ENCODE measurements at regions not wholly inside any gene's neighbourhood (a gene's known extent, or its start where the extent isn't known, plus 50 kb on each side); places are given as distances from the start of the nearest gene placed in this dataset.
A peak's percentile ranks its signal among the peaks of the same experiment; 100 is the strongest.
"Not testable (repeated sequence)": the region's sequence is repeated elsewhere in the genome, so short reads cannot be mapped to it uniquely, and the experiment has no call there.

DNA sequence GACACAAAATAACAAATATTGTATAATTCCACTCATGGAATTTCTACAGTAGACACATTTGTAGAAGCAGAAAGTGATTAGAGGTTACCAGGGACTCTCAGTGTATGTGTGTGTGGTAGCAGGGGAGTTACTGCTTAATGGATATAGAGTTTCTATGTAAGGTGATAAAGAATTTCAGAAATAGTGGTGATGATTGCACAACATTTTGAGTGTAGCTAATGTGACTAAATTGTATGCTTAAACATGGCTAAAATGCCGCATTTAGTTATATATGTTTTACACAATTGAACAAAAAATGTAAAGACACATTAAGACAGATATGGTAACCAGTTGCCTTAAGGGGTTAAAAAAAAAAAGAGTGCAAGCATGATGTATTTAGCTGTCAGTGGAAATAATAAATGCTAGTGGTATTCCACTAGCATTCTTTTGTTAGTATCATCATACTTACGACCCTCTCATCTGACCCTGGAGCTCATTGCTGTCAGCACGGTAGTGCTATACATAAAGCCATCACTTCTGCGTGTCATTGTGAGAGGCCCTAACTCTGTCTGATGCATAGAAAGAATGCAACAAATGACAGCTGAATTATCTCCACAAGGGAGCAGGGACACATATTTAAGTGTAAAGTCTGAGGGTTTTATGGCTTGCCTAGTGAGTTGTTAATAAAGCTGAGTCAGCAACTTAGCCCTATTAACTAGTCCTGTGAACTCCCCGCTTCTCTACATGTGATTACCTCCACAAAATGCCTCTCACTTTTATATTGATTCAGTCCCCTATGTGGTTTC, 134.1 kb upstream of the RXFP2 start:
- CTCF ChIA-PET = no interaction called here
- H3K9me3 ChIP-seq = no peaks in the 10 kb centered on the region
- no peak for FAIRE-seq
- no peak overlapping the region for H3K27ac ChIP-seq
- H3K4me3 ChIP-seq = no peak overlapping the region
- 62% methylated on average over 5 of the region's 5 CpGs for WGBS (ENCODE audit: missing lambda C conversion rate)
- no peak for TF ChIP-seq RNF2 (IDR thresholded peaks at IDR 0.05; ENCODE audit: borderline replicate concordance, low read depth)
- TF ChIP-seq MAFK (IDR thresholded peaks at IDR 0.05; ENCODE audit: partially characterized antibody) = peak; percentile 94
- H3K4me2 ChIP-seq = no peak overlapping the region
- POLR2A ChIA-PET = no interaction called here
- no peak for ATAC-seq
- no peaks in the 10 kb centered on the region for H3K4me1 ChIP-seq
- no peak for DNase-seq (ENCODE audit: low read depth in 1 of 2, low spot score in 1 of 2)

DNA sequence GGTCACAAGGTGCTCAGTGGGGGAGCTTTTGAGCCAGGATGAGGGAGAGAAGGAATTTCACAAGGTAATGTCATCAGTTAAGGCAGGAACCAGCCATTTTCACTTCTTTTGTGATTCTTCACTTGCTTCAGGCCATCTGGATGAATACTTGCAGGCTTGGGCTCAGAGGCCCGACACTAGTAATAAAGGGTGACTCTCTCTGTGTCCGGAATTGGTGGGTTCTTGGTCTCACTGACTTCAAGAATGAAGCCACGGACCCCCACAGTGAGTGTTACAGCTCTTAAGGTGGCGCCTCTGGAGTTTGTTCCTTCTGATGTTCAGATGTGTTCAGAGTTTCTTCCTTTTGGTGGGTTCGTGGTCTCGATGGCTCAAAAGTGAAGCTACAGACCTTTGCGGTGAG, 131.8 kb upstream of the RXFP2 start:
- H3K4me2 ChIP-seq; H3K27ac ChIP-seq; ATAC-seq; POLR2A ChIA-PET; H3K9me3 ChIP-seq; DNase-seq (ENCODE audit: low read depth in 1 of 2, low spot score in 1 of 2); H3K4me1 ChIP-seq; H3K4me3 ChIP-seq; FAIRE-seq; CTCF ChIA-PET: not testable (repeated sequence)
- WGBS (ENCODE audit: missing lambda C conversion rate) = 9% methylated on average over 2 of the region's 7 CpGs

DNA sequence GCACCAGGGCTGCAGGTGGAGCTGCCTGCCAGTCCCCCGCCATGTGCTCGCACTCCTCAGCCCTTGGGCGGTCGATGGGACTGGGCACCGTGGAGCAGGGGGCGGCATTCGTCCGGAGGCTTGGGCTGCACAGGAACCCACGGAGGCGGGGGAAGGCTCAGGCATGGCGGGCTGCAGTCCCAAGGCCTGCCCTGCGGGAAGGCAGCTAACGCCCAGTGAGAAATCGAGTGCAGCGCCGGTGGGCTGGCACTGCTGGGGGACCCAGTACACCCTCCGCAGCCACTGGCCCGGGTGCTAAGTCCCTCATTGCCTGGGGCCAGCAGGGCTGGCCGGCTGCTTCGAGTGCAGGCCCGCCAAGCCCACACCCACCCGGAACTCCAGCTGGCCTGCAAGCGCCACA, 130.5 kb upstream of the RXFP2 start:
- POLR2A ChIA-PET; DNase-seq (ENCODE audit: low read depth in 1 of 2, low spot score in 1 of 2); FAIRE-seq; H3K4me1 ChIP-seq; ATAC-seq; H3K4me3 ChIP-seq; CTCF ChIA-PET; H3K4me2 ChIP-seq; H3K27ac ChIP-seq; H3K9me3 ChIP-seq: not testable (repeated sequence)
- 68% methylated on average over 14 of the region's 23 CpGs for WGBS (ENCODE audit: missing lambda C conversion rate)

DNA sequence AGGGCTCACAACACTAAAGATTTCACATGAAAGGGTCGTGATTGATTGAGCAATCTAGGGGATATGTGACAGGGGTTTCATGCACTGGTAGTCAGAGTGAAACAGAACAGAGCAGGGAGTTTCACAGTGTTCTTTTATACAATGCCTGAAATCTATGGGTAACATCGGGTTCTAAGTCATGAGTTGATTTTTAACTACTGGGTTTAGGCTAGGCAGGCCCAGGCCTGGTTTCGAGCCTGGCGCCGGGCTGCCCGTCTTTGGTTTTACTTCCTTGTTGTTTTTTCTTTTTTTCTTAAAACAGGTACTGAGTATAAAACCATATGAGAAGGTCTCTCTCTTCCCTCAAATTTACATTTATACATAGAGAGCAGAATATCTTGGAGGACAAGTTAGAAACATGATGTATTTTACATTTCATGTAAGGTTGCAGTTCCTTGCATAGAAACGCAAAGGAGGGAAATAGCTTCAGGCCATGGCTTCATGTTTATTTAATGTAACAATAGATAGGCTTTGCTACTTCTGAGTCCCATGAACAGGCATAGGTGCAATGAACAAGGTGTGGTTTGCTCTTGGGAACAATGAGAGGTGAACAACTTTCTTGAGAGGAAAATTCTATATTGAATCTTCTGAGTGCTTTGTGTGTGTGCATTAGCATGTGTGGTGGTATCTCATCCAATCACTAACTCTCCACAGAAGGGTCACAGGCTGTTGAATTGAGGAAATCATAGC, 128.9 kb upstream of the RXFP2 start:
- CTCF ChIA-PET = no interaction called here
- POLR2A ChIA-PET = no interaction called here
- TF ChIP-seq JUN (IDR thresholded peaks at IDR 0.05) (no peak), RAD21 (conservative IDR thresholded peaks at IDR 0.05 in 1 of 2, IDR thresholded peaks at IDR 0.05 in 1 of 2) (no peak), RNF2 (IDR thresholded peaks at IDR 0.05; ENCODE audit: borderline replicate concordance, low read depth) (no peak), SMC3 (IDR thresholded peaks at IDR 0.05) (no peak), EHMT2 (IDR thresholded peaks at IDR 0.05; ENCODE audit: low read depth) (no peak), NR3C1 (IDR thresholded peaks at IDR 0.05) (no peak), POLR2A (IDR thresholded peaks at IDR 0.05; ENCODE audit: low read length) (no peak), TFCP2L1 (CRISPR knock-in tag; IDR thresholded peaks at IDR 0.05) (no peak), EHF (CRISPR knock-in tag; IDR thresholded peaks at IDR 0.05) (no peak), RFX5 (IDR thresholded peaks at IDR 0.05) (no peak), EP300 (IDR thresholded peaks at IDR 0.05) (no peak), FOXS1 (CRISPR knock-in tag; IDR thresholded peaks at IDR 0.05) (no peak), ZFP36 (IDR thresholded peaks at IDR 0.05; ENCODE audit: borderline replicate concordance, partially characterized antibody) (no peak)
- TF ChIP-seq, protein P1, sequence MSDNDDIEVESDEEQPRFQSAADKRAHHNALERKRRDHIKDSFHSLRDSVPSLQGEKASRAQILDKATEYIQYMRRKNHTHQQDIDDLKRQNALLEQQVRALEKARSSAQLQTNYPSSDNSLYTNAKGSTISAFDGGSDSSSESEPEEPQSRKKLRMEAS (IDR thresholded peaks at IDR 0.05) = no peak
- TF ChIP-seq, protein P2, sequence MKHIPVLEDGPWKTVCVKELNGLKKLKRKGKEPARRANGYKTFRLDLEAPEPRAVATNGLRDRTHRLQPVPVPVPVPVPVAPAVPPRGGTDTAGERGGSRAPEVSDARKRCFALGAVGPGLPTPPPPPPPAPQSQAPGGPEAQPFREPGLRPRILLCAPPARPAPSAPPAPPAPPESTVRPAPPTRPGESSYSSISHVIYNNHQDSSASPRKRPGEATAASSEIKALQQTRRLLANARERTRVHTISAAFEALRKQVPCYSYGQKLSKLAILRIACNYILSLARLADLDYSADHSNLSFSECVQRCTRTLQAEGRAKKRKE (CRISPR knock-in tag; IDR thresholded peaks at IDR 0.05; ENCODE audit: low read depth) = no peak
- TF ChIP-seq, protein P3, sequence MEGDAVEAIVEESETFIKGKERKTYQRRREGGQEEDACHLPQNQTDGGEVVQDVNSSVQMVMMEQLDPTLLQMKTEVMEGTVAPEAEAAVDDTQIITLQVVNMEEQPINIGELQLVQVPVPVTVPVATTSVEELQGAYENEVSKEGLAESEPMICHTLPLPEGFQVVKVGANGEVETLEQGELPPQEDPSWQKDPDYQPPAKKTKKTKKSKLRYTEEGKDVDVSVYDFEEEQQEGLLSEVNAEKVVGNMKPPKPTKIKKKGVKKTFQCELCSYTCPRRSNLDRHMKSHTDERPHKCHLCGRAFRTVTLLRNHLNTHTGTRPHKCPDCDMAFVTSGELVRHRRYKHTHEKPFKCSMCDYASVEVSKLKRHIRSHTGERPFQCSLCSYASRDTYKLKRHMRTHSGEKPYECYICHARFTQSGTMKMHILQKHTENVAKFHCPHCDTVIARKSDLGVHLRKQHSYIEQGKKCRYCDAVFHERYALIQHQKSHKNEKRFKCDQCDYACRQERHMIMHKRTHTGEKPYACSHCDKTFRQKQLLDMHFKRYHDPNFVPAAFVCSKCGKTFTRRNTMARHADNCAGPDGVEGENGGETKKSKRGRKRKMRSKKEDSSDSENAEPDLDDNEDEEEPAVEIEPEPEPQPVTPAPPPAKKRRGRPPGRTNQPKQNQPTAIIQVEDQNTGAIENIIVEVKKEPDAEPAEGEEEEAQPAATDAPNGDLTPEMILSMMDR (IDR thresholded peaks at IDR 0.05) = no peak
- TF ChIP-seq, protein P4, sequence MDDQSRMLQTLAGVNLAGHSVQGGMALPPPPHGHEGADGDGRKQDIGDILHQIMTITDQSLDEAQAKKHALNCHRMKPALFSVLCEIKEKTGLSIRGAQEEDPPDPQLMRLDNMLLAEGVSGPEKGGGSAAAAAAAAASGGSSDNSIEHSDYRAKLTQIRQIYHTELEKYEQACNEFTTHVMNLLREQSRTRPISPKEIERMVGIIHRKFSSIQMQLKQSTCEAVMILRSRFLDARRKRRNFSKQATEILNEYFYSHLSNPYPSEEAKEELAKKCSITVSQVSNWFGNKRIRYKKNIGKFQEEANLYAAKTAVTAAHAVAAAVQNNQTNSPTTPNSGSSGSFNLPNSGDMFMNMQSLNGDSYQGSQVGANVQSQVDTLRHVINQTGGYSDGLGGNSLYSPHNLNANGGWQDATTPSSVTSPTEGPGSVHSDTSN (IDR thresholded peaks at IDR 0.05) = no peak
- no peak overlapping the region for H3K4me2 ChIP-seq
- no peak overlapping the region for H3K27ac ChIP-seq
- no peak for DNase-seq (ENCODE audit: low read depth in 1 of 2, low spot score in 1 of 2)
- no peak overlapping the region for H3K4me3 ChIP-seq
- no peaks in the 10 kb centered on the region for H3K9me3 ChIP-seq
- no peaks in the 10 kb centered on the region for H3K4me1 ChIP-seq
- ATAC-seq = no peak
- WGBS (ENCODE audit: missing lambda C conversion rate) = 57% methylated on average over 7 of the region's 7 CpGs
- no peak for FAIRE-seq

Data from A549 (cell line).